HG03045 (cell line): ENCODE measurements at regions not wholly inside any gene's neighbourhood (a gene's known extent, or its start where the extent isn't known, plus 50 kb on each side); places are given as distances from the start of the nearest gene placed in this dataset.

Experiments used
- ATAC-seq: cut with Tn5 transposase; IDR thresholded peaks from one replicate; pipeline ENCODE4 v1.9.1; 2021; ENCODE audit warnings: mild to moderate bottlenecking, moderate library complexity; ENCODE audit not compliant: unreplicated experiment

GRCh38 chr18:1895456-1896185, 675.7 kb downstream of the METTL4 start:
- ATAC-seq: no peak

- no peak for ATAC-seq
These were observed 664.9 kb downstream of the METTL4 start for GRCh38 chr18:1906421-1906820.

DNA sequence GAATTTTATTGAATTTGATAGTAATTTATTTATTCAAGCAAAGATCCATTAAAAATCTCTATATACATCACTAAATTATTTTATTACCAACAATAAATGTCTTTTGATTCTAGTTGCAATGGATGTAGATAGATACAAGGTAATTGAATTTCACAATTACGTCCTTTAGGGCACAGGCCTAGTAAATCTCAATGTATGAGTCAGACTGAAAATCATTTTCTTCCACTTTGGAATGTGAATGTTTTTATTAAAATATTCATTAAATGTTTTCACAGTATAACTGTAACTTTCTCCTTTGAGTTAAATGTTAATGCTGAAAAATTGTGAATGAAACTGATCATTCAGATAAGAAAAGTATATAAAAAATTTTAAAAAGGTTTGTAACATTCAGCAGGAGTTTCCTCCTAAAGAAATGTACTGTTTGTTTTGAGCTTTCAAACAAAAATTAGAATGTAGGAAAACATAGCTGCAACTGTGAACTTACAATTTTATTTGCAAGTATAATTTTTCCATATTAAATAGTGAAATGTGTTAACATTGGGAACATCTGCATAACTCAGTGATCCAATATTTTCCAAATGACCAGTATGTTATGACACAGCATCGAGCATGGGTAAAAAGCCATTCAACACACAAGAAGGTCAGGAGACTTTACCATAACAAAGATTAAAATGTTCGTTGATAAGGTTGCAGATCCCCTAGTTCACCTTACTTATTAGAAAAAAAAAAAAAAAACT, 663.7 kb downstream of the METTL4 start:
- no peak for ATAC-seq

- ATAC-seq: no peak
These were observed 656.8 kb downstream of the METTL4 start for GRCh38 chr18:1914489-1914888.

DNA sequence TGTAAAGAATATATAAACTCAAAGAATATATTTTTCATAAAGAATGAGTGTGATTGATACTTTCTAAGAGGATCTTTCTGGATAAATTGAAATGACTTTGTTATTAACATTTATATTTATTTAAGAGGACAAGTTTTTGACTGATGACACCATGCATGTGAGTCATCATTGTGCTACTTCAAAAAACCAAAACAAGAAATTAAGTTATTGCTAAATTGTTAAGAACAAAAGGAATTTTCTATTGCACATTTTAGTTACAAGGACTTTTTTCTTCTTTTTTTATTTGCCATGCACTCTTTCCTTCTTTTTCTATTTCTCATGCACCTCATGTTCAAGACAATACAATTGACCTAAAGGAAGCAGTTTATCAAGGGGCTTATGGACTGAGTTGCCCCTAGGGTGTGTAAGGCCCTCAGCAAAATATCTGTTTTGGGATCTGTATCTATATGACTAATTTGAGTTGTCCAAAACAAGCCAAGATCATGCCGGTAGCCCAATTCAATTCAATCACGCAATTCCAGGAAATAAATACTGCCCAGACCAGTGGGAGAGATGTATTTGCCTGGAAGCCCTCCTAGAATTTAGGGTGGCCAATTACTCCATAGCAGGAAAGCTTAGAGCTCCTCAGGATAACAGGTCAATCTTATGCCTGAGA, 654.3 kb downstream of the METTL4 start:
- ATAC-seq: no peak

DNA sequence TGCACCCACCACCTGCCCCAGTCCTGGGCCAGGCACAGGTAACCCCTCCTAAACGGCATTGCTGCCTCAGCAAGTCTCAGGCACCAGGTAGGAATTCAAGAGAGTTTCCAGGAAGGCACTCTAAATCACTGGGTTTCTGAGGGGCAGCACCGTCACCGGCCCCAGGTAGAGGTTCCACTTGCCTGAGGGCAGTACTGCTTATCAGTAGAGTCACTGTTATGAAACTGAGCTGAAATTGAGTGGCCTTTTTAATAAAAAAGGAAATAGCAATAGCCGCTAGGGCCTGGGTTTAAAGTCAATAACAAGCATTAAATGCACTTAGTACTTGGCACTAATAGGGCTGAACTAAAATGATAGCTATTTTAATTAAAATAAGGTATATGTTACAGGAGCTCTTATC, 653.7 kb downstream of the METTL4 start:
- ATAC-seq: no peak

DNA sequence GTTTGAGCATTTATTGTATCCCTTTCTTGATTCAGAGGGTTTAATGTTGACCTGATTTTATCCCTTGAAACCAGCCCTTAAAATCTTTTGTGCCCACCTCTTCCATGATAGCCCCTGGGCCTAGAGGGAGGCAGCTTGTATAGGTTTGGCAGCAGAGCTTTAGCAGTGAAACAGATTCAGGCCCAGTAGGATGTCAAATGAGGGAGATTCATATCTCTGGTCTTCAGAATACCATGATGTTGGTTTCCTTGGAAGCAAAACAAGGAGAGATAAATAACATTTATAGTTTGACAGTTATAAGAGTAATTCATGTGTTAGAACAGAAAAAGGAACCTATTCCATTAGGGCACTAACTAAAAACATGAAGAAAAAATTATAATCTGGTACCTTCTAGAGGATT, 649.2 kb downstream of the METTL4 start:
- ATAC-seq: no peak

GRCh38 chr18:1928711-1929110, 642.6 kb downstream of the METTL4 start:
- no peak for ATAC-seq

- ATAC-seq: no peak
These were observed 641.6 kb downstream of the METTL4 start for GRCh38 chr18:1929720-1930119.

GRCh38 chr18:1930291-1931270, 640.7 kb downstream of the METTL4 start:
- ATAC-seq: no peak

- ATAC-seq: no peak
These were observed 618.8 kb downstream of the METTL4 start for GRCh38 chr18:1952486-1952885.

DNA sequence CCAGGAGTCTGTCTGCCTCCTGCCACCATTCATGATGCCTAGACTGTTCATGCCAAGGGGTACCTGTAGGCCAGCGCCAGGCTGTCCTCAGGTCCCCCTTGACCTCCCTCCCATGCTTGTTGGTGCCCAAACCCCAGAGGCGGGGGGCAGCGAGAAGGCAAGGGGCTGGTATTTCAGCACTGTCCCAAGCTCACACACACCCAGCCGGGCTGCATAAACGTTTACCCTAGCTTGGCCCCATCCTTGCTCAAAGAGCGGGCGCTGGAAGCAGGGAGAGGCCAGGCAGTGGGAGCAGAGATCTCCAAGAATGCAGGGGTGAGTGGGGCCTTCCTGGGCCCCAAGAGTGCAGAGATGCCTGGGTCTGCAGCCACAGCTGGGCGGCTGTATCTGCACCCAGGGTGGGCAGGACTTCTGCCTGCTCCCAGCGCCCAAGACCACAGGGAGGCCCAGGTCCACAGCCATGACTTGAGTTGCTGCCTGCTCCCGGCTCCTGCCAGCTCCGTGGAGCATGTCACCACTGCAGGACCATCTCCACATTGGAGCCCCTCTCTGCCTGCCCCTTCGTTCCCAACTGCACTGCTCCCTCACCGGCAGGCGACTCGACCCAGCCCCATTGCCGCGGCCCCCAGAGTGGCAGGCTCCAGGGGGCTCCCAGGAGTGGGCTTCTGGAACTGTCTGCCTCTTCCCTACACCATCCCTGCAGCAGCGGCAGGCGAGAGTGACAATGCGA, 616.6 kb downstream of the METTL4 start:
- ATAC-seq: no peak

- no peak for ATAC-seq
These were observed 612.5 kb downstream of the METTL4 start for GRCh38 chr18:1958798-1959197.

- ATAC-seq: no peak
These were observed 606.3 kb downstream of the METTL4 start for GRCh38 chr18:1965016-1965415.

DNA sequence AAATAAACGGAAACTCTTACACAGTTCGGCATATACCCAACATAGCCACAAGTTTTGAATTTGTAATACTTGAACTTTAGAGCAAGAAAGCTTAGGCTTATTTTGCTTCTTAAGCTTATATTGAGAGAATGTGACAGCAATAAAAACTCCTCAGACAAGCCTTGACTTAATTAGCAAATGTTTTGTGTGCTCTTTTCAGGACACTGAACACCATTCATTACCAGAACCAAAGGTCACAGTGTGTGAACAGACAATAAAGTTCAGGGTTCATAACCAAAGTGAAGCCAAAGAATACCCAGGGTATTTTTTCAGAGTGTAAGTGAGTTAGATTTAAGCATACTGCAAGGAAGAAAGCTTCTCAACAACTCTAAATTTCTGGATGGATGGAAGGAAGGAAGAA, 605.8 kb downstream of the METTL4 start:
- no peak for ATAC-seq

GRCh38 chr18:1968801-1969498, 602.4 kb downstream of the METTL4 start:
- ATAC-seq: no peak

- ATAC-seq: no peak
These were observed 594.8 kb downstream of the METTL4 start for GRCh38 chr18:1976484-1976883.

DNA sequence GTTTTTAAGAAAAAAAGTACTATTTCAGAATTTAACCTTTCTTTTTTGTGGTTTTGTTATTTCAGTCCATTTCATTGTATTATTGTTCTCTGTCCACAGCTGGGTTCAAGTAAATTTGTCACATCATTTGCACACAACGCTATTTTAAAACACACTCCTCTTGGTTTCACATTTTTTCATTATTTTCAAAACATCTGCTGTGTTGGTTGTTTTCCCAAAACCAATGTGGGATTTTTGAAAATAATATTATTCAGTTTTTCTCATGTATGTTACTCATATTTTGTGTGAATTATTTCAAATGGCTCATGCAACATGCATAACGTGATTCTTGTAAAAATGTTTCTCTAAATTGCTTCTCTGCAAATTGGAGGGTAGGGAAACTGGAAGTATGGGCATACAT, 589.2 kb downstream of the METTL4 start:
- no peak for ATAC-seq

DNA sequence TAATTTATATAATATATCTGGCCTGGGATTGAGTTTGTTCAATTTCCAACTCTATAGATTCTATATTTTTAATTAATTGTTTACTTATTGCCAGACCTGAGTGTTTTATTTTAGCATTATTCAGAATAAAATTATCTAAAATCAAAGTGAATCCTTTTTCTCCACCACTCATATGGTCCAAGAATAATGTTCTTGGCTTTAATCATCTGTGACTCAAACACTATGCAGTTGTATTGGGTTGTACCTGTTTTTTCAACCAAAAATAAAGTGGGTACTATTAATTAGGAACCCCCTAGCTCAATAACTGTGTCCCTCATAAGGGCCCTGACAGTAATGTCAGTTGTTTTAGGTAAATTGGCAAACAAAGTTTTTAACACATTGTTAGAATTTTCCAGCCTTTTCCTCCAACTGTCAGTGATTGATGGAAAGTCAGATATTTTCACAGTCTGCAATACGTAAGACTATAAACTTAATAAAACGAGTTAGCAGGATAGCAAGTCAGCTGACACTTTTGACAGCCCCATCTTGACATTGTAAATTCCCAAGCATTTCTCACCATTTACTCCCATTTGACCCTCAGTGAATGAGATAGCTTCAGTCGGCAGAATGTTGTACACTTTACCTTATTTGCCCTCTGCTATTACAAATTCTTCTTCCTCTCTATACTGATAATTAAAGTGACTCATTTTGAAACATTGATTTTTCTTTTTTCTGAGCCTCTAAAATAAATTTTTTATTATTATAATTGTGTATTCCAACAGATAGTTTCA, 587.4 kb downstream of the METTL4 start:
- ATAC-seq: no peak
